ENCODE measurements at regions not wholly inside any gene's neighbourhood (a gene's known extent, or its start where the extent isn't known, plus 50 kb on each side); places are given as distances from the start of the nearest gene placed in this dataset.

DNA sequence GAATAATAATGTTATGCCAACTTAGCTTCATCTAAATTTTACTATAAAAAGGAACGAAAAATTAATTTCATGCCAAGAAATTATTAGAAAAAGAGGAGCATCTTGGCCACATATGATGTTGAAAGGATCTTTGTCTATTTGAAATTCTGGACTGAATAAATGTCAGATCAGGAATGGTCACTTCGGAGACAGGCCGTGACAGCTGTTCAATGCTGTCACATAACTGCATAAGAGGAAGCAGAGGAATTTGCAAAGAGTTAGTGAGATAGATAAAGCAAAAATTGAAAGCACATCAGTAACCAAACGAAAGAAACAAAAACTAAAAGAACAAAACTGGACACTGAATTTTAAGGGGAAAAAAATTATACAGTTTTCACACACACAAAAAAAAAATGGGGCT is 100.9 kb downstream of the GASK1B start:
- no peak for TF ChIP-seq POLR2A (IDR thresholded peaks at IDR 0.05)
- TF ChIP-seq, protein P1, sequence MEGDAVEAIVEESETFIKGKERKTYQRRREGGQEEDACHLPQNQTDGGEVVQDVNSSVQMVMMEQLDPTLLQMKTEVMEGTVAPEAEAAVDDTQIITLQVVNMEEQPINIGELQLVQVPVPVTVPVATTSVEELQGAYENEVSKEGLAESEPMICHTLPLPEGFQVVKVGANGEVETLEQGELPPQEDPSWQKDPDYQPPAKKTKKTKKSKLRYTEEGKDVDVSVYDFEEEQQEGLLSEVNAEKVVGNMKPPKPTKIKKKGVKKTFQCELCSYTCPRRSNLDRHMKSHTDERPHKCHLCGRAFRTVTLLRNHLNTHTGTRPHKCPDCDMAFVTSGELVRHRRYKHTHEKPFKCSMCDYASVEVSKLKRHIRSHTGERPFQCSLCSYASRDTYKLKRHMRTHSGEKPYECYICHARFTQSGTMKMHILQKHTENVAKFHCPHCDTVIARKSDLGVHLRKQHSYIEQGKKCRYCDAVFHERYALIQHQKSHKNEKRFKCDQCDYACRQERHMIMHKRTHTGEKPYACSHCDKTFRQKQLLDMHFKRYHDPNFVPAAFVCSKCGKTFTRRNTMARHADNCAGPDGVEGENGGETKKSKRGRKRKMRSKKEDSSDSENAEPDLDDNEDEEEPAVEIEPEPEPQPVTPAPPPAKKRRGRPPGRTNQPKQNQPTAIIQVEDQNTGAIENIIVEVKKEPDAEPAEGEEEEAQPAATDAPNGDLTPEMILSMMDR (IDR thresholded peaks at IDR 0.05 in 4 of 5, conservative IDR thresholded peaks at IDR 0.05 in 1 of 5), result no peak
